KMS-11 (cell line): ENCODE measurements at regions not wholly inside any gene's neighbourhood (a gene's known extent, or its start where the extent isn't known, plus 50 kb on each side); places are given as distances from the start of the nearest gene placed in this dataset.

ENCODE experiments used
- H2AFZ ChIP-seq: fragments of 200-600 bp; sonication (generic); 2 replicates; pipeline ENCODE4 v1.6.1; 2016; ENCODE audit warnings: antibody characterized with exemption, mixed run types, low read depth
- H3K27ac ChIP-seq: fragments of 200-600 bp; sonication (generic); 2 replicates; pipeline ENCODE4 v1.6.1; 2016; ENCODE audit warnings: mild to moderate bottlenecking, mixed run types
- H3K27me3 ChIP-seq: fragments of 200-600 bp; sonication (generic); 2 replicates; pipeline ENCODE4 v1.6.1; 2017; ENCODE audit warnings: mild to moderate bottlenecking, low read depth, mixed run types, moderate library complexity; ENCODE audit not compliant: insufficient read depth
- H3K36me3 ChIP-seq: fragments of 200-600 bp; sonication (generic); 2 replicates; pipeline ENCODE4 v1.6.1; 2017; ENCODE audit warnings: mild to moderate bottlenecking, mixed run types; ENCODE audit not compliant: insufficient read depth
- H3K4me1 ChIP-seq: fragments of 200-600 bp; sonication (generic); 2 replicates; pipeline ENCODE4 v1.6.1; 2016; ENCODE audit warnings: mild to moderate bottlenecking, low read depth, mixed run types; ENCODE audit not compliant: poor library complexity, severe bottlenecking
- H3K4me2 ChIP-seq: fragments of 200-600 bp; sonication (generic); 2 replicates; pipeline ENCODE4 v1.7.0; 2016; ENCODE audit warnings: mild to moderate bottlenecking, mixed run types
- H3K4me3 ChIP-seq: fragments of 200-600 bp; sonication (generic); IDR thresholded peaks from 2 replicates; pipeline ENCODE4 v1.6.1; 2017; ENCODE audit warnings: low read depth, low read length, mixed read lengths; ENCODE audit not compliant: insufficient read depth
- H3K79me2 ChIP-seq: fragments of 200-600 bp; sonication (generic); 2 replicates; pipeline ENCODE4 v1.6.1; 2016; ENCODE audit warnings: low read depth, mixed run types; ENCODE audit not compliant: insufficient read depth
- H3K9ac ChIP-seq: fragments of 200-600 bp; sonication (generic); 2 replicates; pipeline ENCODE4 v1.6.1; 2016; ENCODE audit warnings: mild to moderate bottlenecking, mixed run types
- H4K20me1 ChIP-seq: fragments of 200-600 bp; sonication (generic); 2 replicates; pipeline ENCODE4 v1.6.1; 2016; ENCODE audit warnings: mild to moderate bottlenecking, mixed run types; ENCODE audit not compliant: insufficient read depth
- TF ChIP-seq, protein P1 (sequence below): fragments of 200-600 bp; sonication (generic); conservative IDR thresholded peaks from 2 replicates; pipeline ENCODE4 v1.6.1; 2017; ENCODE audit warnings: low read depth, mild to moderate bottlenecking, antibody characterized with exemption, low read length, moderate library complexity, mixed read lengths

- Histone ChIP-seq H3K79me2 (no peaks in the 10 kb centered on the region), H3K4me1 (no peaks in the 10 kb centered on the region), H3K9ac (no peak overlapping the region), H3K27me3 (no peaks in the 10 kb centered on the region), H3K4me3 (no peak overlapping the region), H4K20me1 (no peaks in the 10 kb centered on the region), H2AFZ (no peak overlapping the region), H3K4me2 (no peak overlapping the region), H3K36me3 (no peaks in the 10 kb centered on the region), H3K27ac (no peak overlapping the region)
- TF ChIP-seq, protein P1, sequence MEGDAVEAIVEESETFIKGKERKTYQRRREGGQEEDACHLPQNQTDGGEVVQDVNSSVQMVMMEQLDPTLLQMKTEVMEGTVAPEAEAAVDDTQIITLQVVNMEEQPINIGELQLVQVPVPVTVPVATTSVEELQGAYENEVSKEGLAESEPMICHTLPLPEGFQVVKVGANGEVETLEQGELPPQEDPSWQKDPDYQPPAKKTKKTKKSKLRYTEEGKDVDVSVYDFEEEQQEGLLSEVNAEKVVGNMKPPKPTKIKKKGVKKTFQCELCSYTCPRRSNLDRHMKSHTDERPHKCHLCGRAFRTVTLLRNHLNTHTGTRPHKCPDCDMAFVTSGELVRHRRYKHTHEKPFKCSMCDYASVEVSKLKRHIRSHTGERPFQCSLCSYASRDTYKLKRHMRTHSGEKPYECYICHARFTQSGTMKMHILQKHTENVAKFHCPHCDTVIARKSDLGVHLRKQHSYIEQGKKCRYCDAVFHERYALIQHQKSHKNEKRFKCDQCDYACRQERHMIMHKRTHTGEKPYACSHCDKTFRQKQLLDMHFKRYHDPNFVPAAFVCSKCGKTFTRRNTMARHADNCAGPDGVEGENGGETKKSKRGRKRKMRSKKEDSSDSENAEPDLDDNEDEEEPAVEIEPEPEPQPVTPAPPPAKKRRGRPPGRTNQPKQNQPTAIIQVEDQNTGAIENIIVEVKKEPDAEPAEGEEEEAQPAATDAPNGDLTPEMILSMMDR = no peak
Measured at GRCh38 chr14:97390096-97390724, 593.0 kb downstream of the VRK1 start.

GRCh38 chr14:97393244-97393643, 596.1 kb downstream of the VRK1 start:
- Histone ChIP-seq H3K4me1 (no peaks in the 10 kb centered on the region), H3K36me3 (no peaks in the 10 kb centered on the region), H4K20me1 (no peaks in the 10 kb centered on the region), H3K27ac (no peak overlapping the region), H2AFZ (no peak overlapping the region), H3K27me3 (no peaks in the 10 kb centered on the region), H3K9ac (no peak overlapping the region), H3K4me3 (no peak overlapping the region), H3K4me2 (no peak overlapping the region), H3K79me2 (no peaks in the 10 kb centered on the region)
- TF ChIP-seq, protein P1 = no peak

GRCh38 chr14:97395068-97395467, 597.9 kb downstream of the VRK1 start:
- no peak overlapping the region for H3K9ac ChIP-seq
- no peaks in the 10 kb centered on the region for H3K4me1 ChIP-seq
- H2AFZ ChIP-seq = no peak overlapping the region
- H3K4me3 ChIP-seq = no peak overlapping the region
- H4K20me1 ChIP-seq = no peaks in the 10 kb centered on the region
- TF ChIP-seq, protein P1 = no peak
- H3K79me2 ChIP-seq = no peaks in the 10 kb centered on the region
- H3K4me2 ChIP-seq = no peak overlapping the region
- H3K36me3 ChIP-seq = no peaks in the 10 kb centered on the region
- no peak overlapping the region for H3K27ac ChIP-seq
- H3K27me3 ChIP-seq = no peaks in the 10 kb centered on the region

DNA sequence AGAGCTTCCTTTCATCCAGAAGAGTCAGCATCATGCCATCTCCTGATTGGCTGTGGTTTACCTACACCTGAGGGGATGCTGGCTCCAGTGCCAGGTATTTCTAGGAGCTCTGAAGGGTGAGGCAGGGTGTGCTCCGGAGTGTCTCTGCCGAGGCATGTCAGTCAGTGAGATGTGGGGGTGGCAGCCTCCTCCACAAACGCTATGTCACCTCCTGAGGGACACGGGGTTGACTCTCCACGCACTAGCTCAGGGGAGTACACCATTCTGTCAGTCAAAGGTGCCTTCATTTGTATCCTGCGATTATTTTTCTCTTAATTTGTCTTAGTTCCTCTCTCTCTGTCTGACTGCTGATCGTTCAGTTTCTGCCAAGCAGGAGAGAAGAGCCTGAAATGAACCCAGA, 604.5 kb downstream of the VRK1 start:
- TF ChIP-seq, protein P1 = no peak
- H3K79me2 ChIP-seq = no peaks in the 10 kb centered on the region

More for the DNA sequence above, 604.5 kb downstream of the VRK1 start:
- no peaks in the 10 kb centered on the region for H3K27me3 ChIP-seq
- H3K9ac ChIP-seq = no peak overlapping the region
- no peak overlapping the region for H3K4me3 ChIP-seq
- H2AFZ ChIP-seq = no peak overlapping the region
- H3K4me1 ChIP-seq = no peaks in the 10 kb centered on the region
- no peak overlapping the region for H3K27ac ChIP-seq
- H3K36me3 ChIP-seq = no peaks in the 10 kb centered on the region
- H3K4me2 ChIP-seq = no peak overlapping the region
- no peaks in the 10 kb centered on the region for H4K20me1 ChIP-seq
